GM12872 (cell line): ENCODE measurements at regions not wholly inside any gene's neighbourhood (a gene's known extent, or its start where the extent isn't known, plus 50 kb on each side); places are given as distances from the start of the nearest gene placed in this dataset.

Source experiments
- TF ChIP-seq, protein P1 (sequence below): IDR thresholded peaks from 3 replicates; pipeline ENCODE4 v1.5.1; 2011; ENCODE audit warnings: low read depth, mild to moderate bottlenecking, low read length, moderate library complexity; ENCODE audit not compliant: insufficient read depth

GRCh38 chr12:17695495-17695894 is 394.5 kb downstream of the RERGL start:
- TF ChIP-seq, protein P1, sequence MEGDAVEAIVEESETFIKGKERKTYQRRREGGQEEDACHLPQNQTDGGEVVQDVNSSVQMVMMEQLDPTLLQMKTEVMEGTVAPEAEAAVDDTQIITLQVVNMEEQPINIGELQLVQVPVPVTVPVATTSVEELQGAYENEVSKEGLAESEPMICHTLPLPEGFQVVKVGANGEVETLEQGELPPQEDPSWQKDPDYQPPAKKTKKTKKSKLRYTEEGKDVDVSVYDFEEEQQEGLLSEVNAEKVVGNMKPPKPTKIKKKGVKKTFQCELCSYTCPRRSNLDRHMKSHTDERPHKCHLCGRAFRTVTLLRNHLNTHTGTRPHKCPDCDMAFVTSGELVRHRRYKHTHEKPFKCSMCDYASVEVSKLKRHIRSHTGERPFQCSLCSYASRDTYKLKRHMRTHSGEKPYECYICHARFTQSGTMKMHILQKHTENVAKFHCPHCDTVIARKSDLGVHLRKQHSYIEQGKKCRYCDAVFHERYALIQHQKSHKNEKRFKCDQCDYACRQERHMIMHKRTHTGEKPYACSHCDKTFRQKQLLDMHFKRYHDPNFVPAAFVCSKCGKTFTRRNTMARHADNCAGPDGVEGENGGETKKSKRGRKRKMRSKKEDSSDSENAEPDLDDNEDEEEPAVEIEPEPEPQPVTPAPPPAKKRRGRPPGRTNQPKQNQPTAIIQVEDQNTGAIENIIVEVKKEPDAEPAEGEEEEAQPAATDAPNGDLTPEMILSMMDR: no peak

DNA sequence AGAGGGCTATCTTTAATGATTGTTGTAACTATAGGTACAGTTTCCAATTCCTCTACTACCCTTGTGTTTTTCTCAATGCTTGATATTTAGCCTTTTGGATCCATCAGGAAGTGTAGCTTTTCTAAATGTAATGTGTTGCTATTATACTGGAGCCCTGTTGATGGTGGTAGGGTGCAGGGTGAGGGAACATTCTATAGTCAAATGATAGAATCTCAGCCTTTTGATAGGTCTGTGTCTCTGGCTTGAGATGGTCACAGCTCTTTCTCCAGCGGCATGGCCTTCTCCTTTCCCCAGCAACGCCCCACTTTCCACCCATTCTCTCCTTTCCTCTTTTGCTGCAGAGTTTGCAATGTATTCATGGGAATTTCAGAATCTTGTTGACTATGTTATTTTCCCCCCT is 398.6 kb downstream of the RERGL start:
- TF ChIP-seq, protein P1: no peak

GRCh38 chr12:17680220-17680619 is 409.8 kb downstream of the RERGL start:
- TF ChIP-seq, protein P1: no peak

- TF ChIP-seq, protein P1: no peak
Observed at GRCh38 chr12:17666641-17667324, 423.2 kb downstream of the RERGL start.

DNA sequence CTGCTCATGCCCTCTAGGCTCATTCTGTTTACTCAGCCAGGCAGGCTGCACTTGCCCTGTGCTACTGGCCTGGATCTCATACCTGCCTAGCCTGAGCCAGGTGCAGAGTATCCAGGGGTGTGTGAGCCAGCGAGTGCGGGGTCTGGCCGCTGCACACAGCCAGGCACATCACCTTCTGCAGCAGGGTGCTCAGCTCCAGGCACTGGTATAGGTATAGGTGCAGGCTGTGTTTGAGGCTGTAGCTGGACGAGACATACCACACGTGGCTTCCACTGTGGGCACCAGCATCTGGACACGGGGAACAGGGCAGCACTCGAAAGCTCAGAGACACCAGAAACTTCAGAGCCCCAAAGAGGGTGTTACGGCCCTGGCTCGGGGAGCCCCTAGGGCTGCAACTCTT is 424.2 kb downstream of the RERGL start:
- TF ChIP-seq, protein P1: no peak

- TF ChIP-seq, protein P1: no peak
Observed at GRCh38 chr12:17661250-17661649, 428.7 kb downstream of the RERGL start.

- TF ChIP-seq, protein P1: no peak
Observed at GRCh38 chr12:17652436-17652835, 437.6 kb downstream of the RERGL start.

GRCh38 chr12:17642340-17642650 is 447.7 kb downstream of the RERGL start:
- TF ChIP-seq, protein P1: no peak
